HL-60 (cell line): ENCODE measurements at regions not wholly inside any gene's neighbourhood (a gene's known extent, or its start where the extent isn't known, plus 50 kb on each side); places are given as distances from the start of the nearest gene placed in this dataset.

Experiments used
- REST ChIP-seq: IDR thresholded peaks from 2 replicates; pipeline ENCODE4 v1.6.1; 2012; ENCODE audit warnings: low read depth; ENCODE audit not compliant: insufficient replicate concordance
- TF ChIP-seq, protein P1 (sequence below): IDR thresholded peaks from one replicate; pipeline ENCODE4 v1.5.1; 2011; ENCODE audit warnings: low read length, control low read depth, inconsistent platforms; ENCODE audit not compliant: insufficient read depth

- TF ChIP-seq, protein P1, sequence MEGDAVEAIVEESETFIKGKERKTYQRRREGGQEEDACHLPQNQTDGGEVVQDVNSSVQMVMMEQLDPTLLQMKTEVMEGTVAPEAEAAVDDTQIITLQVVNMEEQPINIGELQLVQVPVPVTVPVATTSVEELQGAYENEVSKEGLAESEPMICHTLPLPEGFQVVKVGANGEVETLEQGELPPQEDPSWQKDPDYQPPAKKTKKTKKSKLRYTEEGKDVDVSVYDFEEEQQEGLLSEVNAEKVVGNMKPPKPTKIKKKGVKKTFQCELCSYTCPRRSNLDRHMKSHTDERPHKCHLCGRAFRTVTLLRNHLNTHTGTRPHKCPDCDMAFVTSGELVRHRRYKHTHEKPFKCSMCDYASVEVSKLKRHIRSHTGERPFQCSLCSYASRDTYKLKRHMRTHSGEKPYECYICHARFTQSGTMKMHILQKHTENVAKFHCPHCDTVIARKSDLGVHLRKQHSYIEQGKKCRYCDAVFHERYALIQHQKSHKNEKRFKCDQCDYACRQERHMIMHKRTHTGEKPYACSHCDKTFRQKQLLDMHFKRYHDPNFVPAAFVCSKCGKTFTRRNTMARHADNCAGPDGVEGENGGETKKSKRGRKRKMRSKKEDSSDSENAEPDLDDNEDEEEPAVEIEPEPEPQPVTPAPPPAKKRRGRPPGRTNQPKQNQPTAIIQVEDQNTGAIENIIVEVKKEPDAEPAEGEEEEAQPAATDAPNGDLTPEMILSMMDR: no peak
- TF ChIP-seq REST: no peak
Observed at GRCh38 chr4:30535255-30535654, 184.9 kb upstream of the PCDH7 start.
